GM19372 (cell line): ENCODE measurements at regions not wholly inside any gene's neighbourhood (a gene's known extent, or its start where the extent isn't known, plus 50 kb on each side); places are given as distances from the start of the nearest gene placed in this dataset.

Experiments used
- ATAC-seq: cut with Tn5 transposase; IDR thresholded peaks from one replicate; pipeline ENCODE4 v1.9.1; 2021; ENCODE audit warnings: mild to moderate bottlenecking, low read depth, moderate library complexity; ENCODE audit not compliant: unreplicated experiment

DNA sequence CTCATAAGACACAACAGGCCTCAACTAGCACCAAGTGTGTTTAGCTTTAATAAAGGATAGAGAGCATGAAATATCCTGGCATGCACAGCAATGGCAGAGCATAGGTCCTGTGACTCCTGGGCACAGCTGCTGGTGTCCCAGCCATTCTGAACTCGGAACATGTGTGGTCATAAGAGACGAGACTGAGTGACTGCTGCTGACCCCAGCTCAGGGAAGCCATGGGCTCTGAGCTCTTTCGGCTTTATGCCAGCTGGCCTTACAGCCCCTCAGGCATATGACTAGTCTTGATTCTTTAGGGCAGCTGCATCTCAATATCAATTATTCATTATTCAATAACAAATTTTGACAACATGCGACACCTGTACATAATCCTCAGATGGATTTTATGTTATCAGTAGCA lies 62.4 kb upstream of the TOPAZ1 start:
- ATAC-seq: no peak

DNA sequence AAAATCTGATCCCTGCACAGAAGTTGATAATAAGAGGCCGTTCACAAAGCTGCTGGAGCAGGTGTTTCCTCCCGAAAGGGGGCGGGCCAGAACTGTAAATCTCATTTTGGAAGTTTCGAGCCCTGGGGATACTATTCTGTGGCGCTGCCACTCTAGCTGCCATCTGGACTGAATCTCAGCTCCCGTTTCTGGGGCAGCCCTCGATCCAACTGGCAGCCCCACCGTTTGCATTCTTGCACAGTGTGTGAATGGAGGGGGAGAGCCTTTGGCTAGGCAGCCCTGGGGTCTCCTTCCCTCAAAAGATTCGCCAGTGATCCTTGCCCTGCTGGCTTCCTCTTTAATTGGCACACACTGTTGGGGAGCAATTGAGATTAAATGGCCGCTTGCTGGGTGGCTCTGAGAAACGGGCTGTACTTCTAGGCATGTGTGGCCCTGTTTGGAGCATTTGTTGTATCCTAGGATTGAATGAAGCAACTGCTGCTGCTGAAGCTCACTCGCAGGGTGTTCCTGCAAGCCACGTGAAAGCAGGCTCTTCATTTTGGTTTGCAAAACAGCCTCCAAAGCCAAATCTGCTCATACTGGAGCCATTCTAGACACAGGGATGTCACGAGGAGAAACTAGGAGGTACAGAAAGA lies 57.2 kb upstream of the TOPAZ1 start:
- ATAC-seq: no peak

DNA sequence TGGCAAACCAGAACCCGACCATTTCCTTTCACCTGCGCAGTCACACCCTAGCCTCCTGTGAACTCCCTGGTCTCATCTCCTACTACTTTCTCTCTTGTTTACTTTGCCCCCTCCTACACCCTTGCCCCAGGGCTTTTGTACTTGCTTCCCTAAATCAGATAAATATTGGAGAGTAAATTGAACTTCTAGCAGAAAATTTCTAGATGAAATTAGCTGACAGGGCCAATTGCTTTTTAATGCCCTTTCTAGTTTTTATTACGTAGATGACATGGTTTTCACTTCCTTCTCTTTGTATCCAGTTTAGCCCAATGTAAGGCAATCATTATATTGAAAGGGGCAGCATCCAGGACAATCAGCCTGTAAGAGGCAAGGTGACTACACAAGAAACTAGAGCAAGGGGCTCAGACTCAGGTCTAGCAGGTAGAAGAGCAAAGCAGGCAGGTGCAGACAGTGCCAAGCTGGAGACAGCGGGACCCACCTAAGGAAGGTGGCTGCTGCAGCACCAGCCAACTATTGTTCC lies 56.2 kb upstream of the TOPAZ1 start:
- ATAC-seq: no peak

DNA sequence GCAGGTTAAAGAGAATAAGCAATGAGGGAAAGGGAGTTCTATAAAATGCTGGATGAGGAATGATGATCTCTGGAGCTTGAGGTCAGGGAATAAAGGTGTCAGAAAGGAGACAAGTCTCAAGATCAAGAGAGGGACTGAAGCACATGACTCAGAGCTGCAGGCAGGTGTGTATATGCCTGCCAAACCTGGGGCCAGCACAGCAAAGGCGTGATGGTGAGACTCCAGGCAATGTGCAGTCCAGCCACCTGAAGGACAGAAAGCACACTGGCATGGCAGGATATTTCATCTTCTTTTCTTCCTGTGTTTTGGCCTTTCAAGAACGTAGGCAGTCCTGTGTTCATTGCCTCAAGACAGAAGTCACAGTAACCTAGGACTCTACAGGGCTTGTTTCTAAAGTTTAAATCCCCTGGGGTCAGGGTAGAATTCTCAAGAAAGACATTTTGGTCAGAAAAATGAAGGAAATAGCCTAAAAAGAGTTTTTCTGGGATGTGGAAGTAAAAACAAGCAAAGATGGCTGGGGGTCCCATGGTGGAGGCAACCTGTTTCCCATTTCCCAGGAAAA lies 55.5 kb upstream of the TOPAZ1 start:
- no peak for ATAC-seq

DNA sequence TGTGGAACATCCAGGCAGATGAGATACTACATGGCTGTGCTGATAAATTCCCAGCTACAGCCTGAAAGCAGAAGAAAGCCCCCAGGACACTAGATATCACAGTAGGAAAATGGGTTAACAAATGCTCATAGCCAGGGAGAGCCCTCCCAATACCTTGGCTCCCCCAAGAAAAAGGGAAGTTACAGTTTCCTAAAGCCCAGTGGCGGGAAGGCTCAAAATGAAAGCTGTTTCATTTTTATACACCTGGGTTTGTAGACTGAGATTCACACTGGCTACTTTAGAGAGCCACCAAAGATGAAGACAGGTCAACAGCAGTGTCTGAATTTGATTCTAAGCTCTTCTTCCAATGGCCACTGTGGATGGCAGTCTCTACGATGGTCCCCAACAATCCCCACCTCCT lies 55.0 kb upstream of the TOPAZ1 start:
- ATAC-seq: no peak
